Panc1 (cell line): ENCODE measurements at regions not wholly inside any gene's neighbourhood (a gene's known extent, or its start where the extent isn't known, plus 50 kb on each side); places are given as distances from the start of the nearest gene placed in this dataset.

Source experiments
- ATAC-seq: fragments of 200-7000 bp; cut with Tn5 transposase; 2 replicates; pipeline ENCODE4 v1.9.1; 2020; ENCODE audit warnings: mild to moderate bottlenecking, moderate library complexity
- BruUV-seq: library from RNA; stranded (reverse); fragments of 400-500 nt; replicated peaks from 2 replicates; lab custom pipeline; 2021; lab: Mats Ljungman, UMichigan
- CTCF ChIA-PET: fragments of 300-600 bp; sonication (Branson Sonifier 250); formaldehyde crosslinking; loops from one replicate; lab custom pipeline; 2022; ENCODE audit warnings: antibody characterized with exemption; lab: Charles Lee
- POLR2A ChIA-PET: fragments of 300-600 bp; sonication (Branson Sonifier 250); formaldehyde crosslinking; loops from one replicate; lab custom pipeline; 2022; ENCODE audit warnings: antibody characterized with exemption; lab: Charles Lee
- DNase-seq: peaks from one replicate; pipeline ENCODE4 v3.0.0-alpha.2; 2010; ENCODE audit warnings: low read depth, low spot score
- H3K27ac ChIP-seq: 2 replicates; pipeline ENCODE4 v1.5.1; 2011; ENCODE audit warnings: mild to moderate bottlenecking, low read length, inconsistent platforms
- H3K27me3 ChIP-seq: fragments of 200-500 bp; sonication (Bioruptor generic); 2 replicates; pipeline ENCODE4 v1.6.0; 2014; ENCODE audit warnings: low read length, inconsistent platforms; ENCODE audit not compliant: control insufficient read depth, insufficient read depth
- H3K36me3 ChIP-seq: fragments of 200-500 bp; sonication (Bioruptor generic); 2 replicates; pipeline ENCODE4 v1.5.1; 2014; ENCODE audit warnings: inconsistent platforms, mild to moderate bottlenecking, low read length, moderate library complexity; ENCODE audit not compliant: control insufficient read depth, insufficient read depth
- H3K4me1 ChIP-seq: 2 replicates; pipeline ENCODE4 v1.5.1; 2011; ENCODE audit warnings: inconsistent platforms, mild to moderate bottlenecking, low read length, moderate library complexity; ENCODE audit not compliant: control insufficient read depth, insufficient read depth
- H3K4me3 ChIP-seq, 2 experiments: 2 replicates each; pipeline ENCODE4 v1.5.1; 2011 to 2012; ENCODE audit warnings: low read depth in 2 of 2, low read length in 2 of 2, mild to moderate bottlenecking in 2 of 2, inconsistent platforms in 1 of 2, moderate library complexity in 1 of 2
- H3K9me3 ChIP-seq: fragments of 200-500 bp; sonication (Bioruptor generic); 2 replicates; pipeline ENCODE4 v1.5.1; 2014; ENCODE audit warnings: low read depth, mild to moderate bottlenecking, inconsistent platforms, low read length, moderate library complexity; ENCODE audit not compliant: control insufficient read depth, insufficient read depth
- CTCF ChIP-seq: fragments of 450-650 bp; IDR thresholded peaks from 2 replicates; pipeline ENCODE4 v1.5.1; 2017; ENCODE audit warnings: mild to moderate bottlenecking
- POLR2AphosphoS5 ChIP-seq: IDR thresholded peaks from 2 replicates; pipeline ENCODE4 v1.6.1; 2012; ENCODE audit warnings: mild to moderate bottlenecking, low read depth, low read length, moderate library complexity
- REST ChIP-seq, 2 experiments: IDR thresholded peaks; 2 replicates each; pipeline ENCODE4 v1.6.1; 2011 to 2012; ENCODE audit warnings: low read depth in 2 of 2, control low read depth in 1 of 2, low read length in 1 of 2, mild to moderate bottlenecking in 1 of 2, moderate library complexity in 1 of 2; ENCODE audit not compliant: insufficient read depth in 1 of 2
- SIN3A ChIP-seq: IDR thresholded peaks from 2 replicates; pipeline ENCODE4 v1.6.1; 2012; ENCODE audit warnings: low read depth, mild to moderate bottlenecking, low read length, moderate library complexity, borderline replicate concordance; ENCODE audit not compliant: insufficient read depth
- TCF7L2 ChIP-seq: IDR thresholded peaks from 2 replicates; pipeline ENCODE4 v1.6.1; 2011; ENCODE audit warnings: mild to moderate bottlenecking, low read depth, low read length, inconsistent platforms
- in situ Hi-C: cut with HindIII; loops from 2 replicates; pipeline ENCODE4 v1.10.0; 2016; ENCODE audit warnings: low sequenced_read_pairs, low pct_unique_long_range_greater_than_20kb
- intact Hi-C: fragments of 100-400 bp; cut with micrococcal nuclease; formaldehyde crosslinking; loops from one replicate; pipeline ENCODE4 v1.10.0; 2022; ENCODE audit not compliant: unreplicated experiment

- no peaks in the 10 kb centered on the region for H3K9me3 ChIP-seq
- H3K27me3 ChIP-seq, result no peaks in the 10 kb centered on the region
- BruUV-seq, result no TSS peak
- POLR2A ChIA-PET, result no interaction called here
- H3K27ac ChIP-seq, result no peak overlapping the region
- intact Hi-C loops (no loop called here), in situ Hi-C loops (no loop called here)
- no peak for TF ChIP-seq REST (IDR thresholded peaks at IDR 0.05; ENCODE audit: insufficient read depth in 1 of 2, low read depth in 2 of 2, low read length in 1 of 2)
- no peak for TF ChIP-seq POLR2AphosphoS5
- no peak for ATAC-seq
- H3K4me1 ChIP-seq, result no peaks in the 10 kb centered on the region
- no peak overlapping the region for H3K4me3 ChIP-seq
- CTCF ChIA-PET, result no interaction called here
- no peaks in the 10 kb centered on the region for H3K36me3 ChIP-seq
- no peak for DNase-seq
These were observed 93.6 kb upstream of the NEO1 start for GRCh38 chr15:72958634-72959033.

- intact Hi-C loops, result no loop called here
- Histone ChIP-seq H3K4me3 (no peak overlapping the region), H3K27ac (no peak overlapping the region), H3K27me3 (no peaks in the 10 kb centered on the region), H3K36me3 (no peaks in the 10 kb centered on the region), H3K9me3 (no peaks in the 10 kb centered on the region), H3K4me1 (no peaks in the 10 kb centered on the region)
- DNase-seq (no peak), ATAC-seq (no peak)
- CTCF ChIA-PET, result no interaction called here
- no TSS peak for BruUV-seq
- POLR2A ChIA-PET, result no interaction called here
- in situ Hi-C loops, result no loop called here
- no peak for TF ChIP-seq CTCF
- no peak for TF ChIP-seq TCF7L2
- no peak for TF ChIP-seq REST (IDR thresholded peaks at IDR 0.05; ENCODE audit: insufficient read depth in 1 of 2, low read depth in 2 of 2, low read length in 1 of 2)
- no peak for TF ChIP-seq POLR2AphosphoS5
- no peak for TF ChIP-seq SIN3A
These were observed 99.0 kb upstream of the NEO1 start for GRCh38 chr15:72953306-72953705.
